SU-DHL-6 (cell line): ENCODE measurements at regions not wholly inside any gene's neighbourhood (a gene's known extent, or its start where the extent isn't known, plus 50 kb on each side); places are given as distances from the start of the nearest gene placed in this dataset.
"Not testable (repeated sequence)": the region's sequence is repeated elsewhere in the genome, so short reads cannot be mapped to it uniquely, and the experiment has no call there.

Experiments used
- H2AFZ ChIP-seq: fragments of 200-600 bp; sonication (generic); 2 replicates; pipeline ENCODE4 v1.6.1; 2014; ENCODE audit warnings: low read depth, mild to moderate bottlenecking, moderate library complexity, mixed read lengths, antibody characterized with exemption, low read length; ENCODE audit not compliant: severe bottlenecking
- H3F3A ChIP-seq: fragments of 200-600 bp; shearing (Covaris generic); 2 replicates; pipeline ENCODE4 v1.6.0; 2016; ENCODE audit warnings: antibody characterized with exemption, mild to moderate bottlenecking; ENCODE audit not compliant: insufficient read depth
- H3K27ac ChIP-seq: fragments of 200-600 bp; sonication (generic); 2 replicates; pipeline ENCODE4 v1.5.1; 2016; ENCODE audit warnings: low read depth, mild to moderate bottlenecking, low read length, moderate library complexity, mixed read lengths
- H3K27me3 ChIP-seq: fragments of 200-600 bp; sonication (generic), shearing (Covaris generic); 2 replicates; pipeline ENCODE4 v1.6.0; 2014; ENCODE audit warnings: mild to moderate bottlenecking, low read length
- H3K36me3 ChIP-seq: fragments of 200-600 bp; sonication (generic); 2 replicates; pipeline ENCODE4 v1.6.1; 2014; ENCODE audit warnings: mild to moderate bottlenecking, low read length, mixed read lengths
- H3K4me2 ChIP-seq: fragments of 300-600, 200-600 bp; shearing (Covaris generic), sonication (generic); 2 replicates; pipeline ENCODE4 v1.6.0; 2014; ENCODE audit warnings: low read length, low read depth, mild to moderate bottlenecking; ENCODE audit not compliant: poor library complexity, severe bottlenecking
- H3K4me3 ChIP-seq: fragments of 200-600 bp; sonication (generic); 2 replicates; pipeline ENCODE4 v1.5.1; 2014; ENCODE audit warnings: antibody characterized with exemption, low read length, mild to moderate bottlenecking, mixed read lengths; ENCODE audit not compliant: insufficient read depth, poor library complexity, severe bottlenecking
- H3K79me2 ChIP-seq: fragments of 200-600 bp; sonication (generic); 2 replicates; pipeline ENCODE4 v1.6.1; 2014; ENCODE audit warnings: mild to moderate bottlenecking, low read length, moderate library complexity; ENCODE audit not compliant: insufficient read depth
- H3K9ac ChIP-seq: fragments of 200-600 bp; sonication (generic); 2 replicates; pipeline ENCODE4 v1.7.0; 2014; ENCODE audit warnings: mild to moderate bottlenecking, low read length
- H3K9me2 ChIP-seq: fragments of 200-600 bp; sonication (generic); replicated peaks from 2 replicates; pipeline ENCODE4 v1.6.1; 2014; ENCODE audit warnings: low read length; ENCODE audit not compliant: insufficient read depth
- H3K9me3 ChIP-seq: fragments of 200-600 bp; sonication (generic); 2 replicates; pipeline ENCODE4 v1.6.1; 2014; ENCODE audit warnings: low read length, mixed read lengths; ENCODE audit not compliant: insufficient read depth
- H4K20me1 ChIP-seq: fragments of 200-600 bp; sonication (generic); 2 replicates; pipeline ENCODE4 v1.6.1; 2014; ENCODE audit warnings: low read depth, mild to moderate bottlenecking, antibody characterized with exemption, low read length, moderate library complexity, mixed read lengths
- CTCF ChIP-seq: fragments of 200-600 bp; sonication (generic); IDR thresholded peaks from one replicate; pipeline ENCODE4 v1.5.1; 2017; ENCODE audit warnings: antibody characterized with exemption, mild to moderate bottlenecking, low read length, moderate library complexity; ENCODE audit not compliant: insufficient read depth, poor library complexity, severe bottlenecking
- EZH2phosphoT487 ChIP-seq: fragments of 200-600 bp; sonication (generic), shearing (Covaris generic); conservative IDR thresholded peaks from 2 replicates; pipeline ENCODE4 v1.6.1; 2018; ENCODE audit warnings: mild to moderate bottlenecking, antibody characterized with exemption, low read length, moderate library complexity, mixed read lengths

- Histone ChIP-seq H3K9me3 (no peaks in the 10 kb centered on the region), H3K4me3 (no peak overlapping the region), H2AFZ (no peak overlapping the region), H3K36me3 (no peaks in the 10 kb centered on the region), H3K79me2 (no peaks in the 10 kb centered on the region), H3K9ac (no peak overlapping the region), H3F3A (no peaks in the 10 kb centered on the region), H3K27me3 (no peaks in the 10 kb centered on the region), H3K27ac (no peak overlapping the region), H3K4me2 (no peak overlapping the region), H4K20me1 (no peaks in the 10 kb centered on the region), H3K9me2 (no peaks in the 10 kb centered on the region)
- TF ChIP-seq CTCF, result no peak
- no peak for TF ChIP-seq EZH2phosphoT487
Measured at GRCh38 chr12:88834226-88834625, 254.0 kb upstream of the KITLG start.

GRCh38 chr12:88833641-88834116 is 253.4 kb upstream of the KITLG start:
- Histone ChIP-seq H3K36me3 (no peaks in the 10 kb centered on the region), H4K20me1 (no peaks in the 10 kb centered on the region), H3F3A (no peaks in the 10 kb centered on the region), H3K4me2 (no peak overlapping the region), H3K4me3 (no peak overlapping the region), H3K9me2 (no peaks in the 10 kb centered on the region), H3K9ac (no peak overlapping the region), H3K27ac (no peak overlapping the region), H3K27me3 (no peaks in the 10 kb centered on the region), H3K79me2 (no peaks in the 10 kb centered on the region), H3K9me3 (no peaks in the 10 kb centered on the region), H2AFZ (no peak overlapping the region)
- TF ChIP-seq EZH2phosphoT487, result no peak
- no peak for TF ChIP-seq CTCF

GRCh38 chr12:88828537-88828936 is 248.3 kb upstream of the KITLG start:
- H2AFZ ChIP-seq, H3K9ac ChIP-seq, H3K27me3 ChIP-seq, H3K27ac ChIP-seq, H3K4me3 ChIP-seq, H3K9me2 ChIP-seq, H3K9me3 ChIP-seq, H3K4me2 ChIP-seq, H3K36me3 ChIP-seq, H3F3A ChIP-seq, H3K79me2 ChIP-seq, H4K20me1 ChIP-seq: not testable (repeated sequence)

- TF ChIP-seq EZH2phosphoT487 (no peak), CTCF (no peak)
- Histone ChIP-seq H4K20me1 (no peaks in the 10 kb centered on the region), H3K36me3 (no peaks in the 10 kb centered on the region)
Measured at GRCh38 chr12:88820012-88820411, 239.7 kb upstream of the KITLG start.

More at GRCh38 chr12:88820012-88820411, 239.7 kb upstream of the KITLG start:
- H3K9ac ChIP-seq, result no peak overlapping the region
- H3K9me2 ChIP-seq, result no peaks in the 10 kb centered on the region
- no peaks in the 10 kb centered on the region for H3K79me2 ChIP-seq
- H3K27me3 ChIP-seq, result no peaks in the 10 kb centered on the region
- H3F3A ChIP-seq, result no peaks in the 10 kb centered on the region
- H2AFZ ChIP-seq, result no peak overlapping the region
- no peak overlapping the region for H3K4me2 ChIP-seq
- no peak overlapping the region for H3K27ac ChIP-seq
- H3K4me3 ChIP-seq, result no peak overlapping the region
- no peaks in the 10 kb centered on the region for H3K9me3 ChIP-seq
